ENCODE measurements at regions not wholly inside any gene's neighbourhood (a gene's known extent, or its start where the extent isn't known, plus 50 kb on each side); places are given as distances from the start of the nearest gene placed in this dataset.

DNA sequence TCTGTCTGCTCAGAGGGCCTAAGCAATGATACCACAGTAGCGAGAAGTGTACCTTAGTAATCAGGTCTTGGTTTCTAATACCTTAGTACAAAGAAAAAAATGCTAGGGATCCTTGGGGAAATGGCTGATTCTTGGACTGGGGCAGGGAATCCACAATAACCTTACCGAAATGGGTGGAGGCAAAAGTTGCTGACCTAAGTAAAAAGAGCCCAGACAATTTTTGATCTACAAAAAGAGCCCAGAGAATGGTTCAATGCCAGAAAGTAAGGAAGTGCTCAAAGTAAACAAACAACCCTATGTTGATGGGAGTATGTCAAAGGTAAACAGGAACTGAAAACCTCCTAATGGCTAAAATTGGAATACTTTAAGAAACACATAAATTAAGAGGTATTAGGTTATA lies 130.1 kb upstream of the MAGEB18 start:
- TF ChIP-seq EZH2 (IDR thresholded peaks at IDR 0.05; ENCODE audit: low read depth, low read length, severe bottlenecking) (no peak), POLR2A (IDR thresholded peaks at IDR 0.05; ENCODE audit: control extremely low read depth in 1 of 2, low read depth in 2 of 2, low read length in 2 of 2) (no peak), SAP30 (IDR thresholded peaks at IDR 0.05; ENCODE audit: insufficient read depth, insufficient replicate concordance, low read length) (no peak), CBX5 (IDR thresholded peaks at IDR 0.05; ENCODE audit: low read depth, low read length) (no peak), TAF1 (IDR thresholded peaks at IDR 0.05; ENCODE audit: low read depth, low read length) (no peak), TCF12 (IDR thresholded peaks at IDR 0.05; ENCODE audit: low read depth, low read length) (no peak), EGR1 (IDR thresholded peaks at IDR 0.05; ENCODE audit: borderline replicate concordance, low read depth, low read length) (no peak), CHD2 (IDR thresholded peaks at IDR 0.05; ENCODE audit: low read length) (no peak), MAFK (IDR thresholded peaks at IDR 0.05; ENCODE audit: low read depth, low read length) (no peak)
- TF ChIP-seq, protein P1, sequence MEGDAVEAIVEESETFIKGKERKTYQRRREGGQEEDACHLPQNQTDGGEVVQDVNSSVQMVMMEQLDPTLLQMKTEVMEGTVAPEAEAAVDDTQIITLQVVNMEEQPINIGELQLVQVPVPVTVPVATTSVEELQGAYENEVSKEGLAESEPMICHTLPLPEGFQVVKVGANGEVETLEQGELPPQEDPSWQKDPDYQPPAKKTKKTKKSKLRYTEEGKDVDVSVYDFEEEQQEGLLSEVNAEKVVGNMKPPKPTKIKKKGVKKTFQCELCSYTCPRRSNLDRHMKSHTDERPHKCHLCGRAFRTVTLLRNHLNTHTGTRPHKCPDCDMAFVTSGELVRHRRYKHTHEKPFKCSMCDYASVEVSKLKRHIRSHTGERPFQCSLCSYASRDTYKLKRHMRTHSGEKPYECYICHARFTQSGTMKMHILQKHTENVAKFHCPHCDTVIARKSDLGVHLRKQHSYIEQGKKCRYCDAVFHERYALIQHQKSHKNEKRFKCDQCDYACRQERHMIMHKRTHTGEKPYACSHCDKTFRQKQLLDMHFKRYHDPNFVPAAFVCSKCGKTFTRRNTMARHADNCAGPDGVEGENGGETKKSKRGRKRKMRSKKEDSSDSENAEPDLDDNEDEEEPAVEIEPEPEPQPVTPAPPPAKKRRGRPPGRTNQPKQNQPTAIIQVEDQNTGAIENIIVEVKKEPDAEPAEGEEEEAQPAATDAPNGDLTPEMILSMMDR (IDR thresholded peaks at IDR 0.05; ENCODE audit: control extremely low read depth in 1 of 3, insufficient read depth in 1 of 3, low read depth in 1 of 3, low read length in 3 of 3): no peak
- TF ChIP-seq, protein P2, sequence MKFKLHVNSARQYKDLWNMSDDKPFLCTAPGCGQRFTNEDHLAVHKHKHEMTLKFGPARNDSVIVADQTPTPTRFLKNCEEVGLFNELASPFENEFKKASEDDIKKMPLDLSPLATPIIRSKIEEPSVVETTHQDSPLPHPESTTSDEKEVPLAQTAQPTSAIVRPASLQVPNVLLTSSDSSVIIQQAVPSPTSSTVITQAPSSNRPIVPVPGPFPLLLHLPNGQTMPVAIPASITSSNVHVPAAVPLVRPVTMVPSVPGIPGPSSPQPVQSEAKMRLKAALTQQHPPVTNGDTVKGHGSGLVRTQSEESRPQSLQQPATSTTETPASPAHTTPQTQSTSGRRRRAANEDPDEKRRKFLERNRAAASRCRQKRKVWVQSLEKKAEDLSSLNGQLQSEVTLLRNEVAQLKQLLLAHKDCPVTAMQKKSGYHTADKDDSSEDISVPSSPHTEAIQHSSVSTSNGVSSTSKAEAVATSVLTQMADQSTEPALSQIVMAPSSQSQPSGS (IDR thresholded peaks at IDR 0.05; ENCODE audit: low read length): no peak
